IMR-90 (cell line): ENCODE measurements at regions not wholly inside any gene's neighbourhood (a gene's known extent, or its start where the extent isn't known, plus 50 kb on each side); places are given as distances from the start of the nearest gene placed in this dataset.

Source experiments
- BHLHE40 ChIP-seq: fragments of 150-350 bp; IDR thresholded peaks from 2 replicates; pipeline ENCODE4 v1.6.1; 2016; ENCODE audit warnings: mild to moderate bottlenecking, low read depth, low read length
- CTCF ChIP-seq: conservative IDR thresholded peaks from 2 replicates; pipeline ENCODE4 v1.5.1; 2012; ENCODE audit warnings: mild to moderate bottlenecking, low read depth, low read length, improper control_type of control experiment
- FOS ChIP-seq: fragments of 150-350 bp; IDR thresholded peaks from 2 replicates; pipeline ENCODE4 v1.6.1; 2016; ENCODE audit warnings: low read depth, low read length
- POLR2A ChIP-seq: IDR thresholded peaks from 2 replicates; pipeline ENCODE4 v1.6.1; 2012; ENCODE audit warnings: mild to moderate bottlenecking, low read depth, low read length
- RAD21 ChIP-seq: IDR thresholded peaks from 2 replicates; pipeline ENCODE4 v1.6.1; 2012; ENCODE audit warnings: low read length, improper control_type of control experiment
- RFX5 ChIP-seq: IDR thresholded peaks from 2 replicates; pipeline ENCODE4 v1.8.0; 2012; ENCODE audit warnings: low read depth, mild to moderate bottlenecking, low read length, moderate library complexity
- SMC3 ChIP-seq: fragments of 150-350 bp; IDR thresholded peaks from 2 replicates; pipeline ENCODE4 v1.6.1; 2016; ENCODE audit warnings: low read depth, mild to moderate bottlenecking, antibody characterized with exemption, low read length, moderate library complexity

- TF ChIP-seq CTCF (no peak), FOS (no peak), POLR2A (no peak), RFX5 (no peak), BHLHE40 (no peak), RAD21 (no peak), SMC3 (no peak)
Observed at GRCh38 chr14:41047763-41048162, 558.9 kb upstream of the LRFN5 start.
